DMS79 (cell line): ENCODE measurements at regions not wholly inside any gene's neighbourhood (a gene's known extent, or its start where the extent isn't known, plus 50 kb on each side); places are given as distances from the start of the nearest gene placed in this dataset.
A peak's percentile ranks its signal among the peaks of the same experiment; 100 is the strongest.

Experiments used
- DNase-seq: peaks from one replicate; lab custom pipeline; 2025; lab: John Stamatoyannopoulos, UW

DNA sequence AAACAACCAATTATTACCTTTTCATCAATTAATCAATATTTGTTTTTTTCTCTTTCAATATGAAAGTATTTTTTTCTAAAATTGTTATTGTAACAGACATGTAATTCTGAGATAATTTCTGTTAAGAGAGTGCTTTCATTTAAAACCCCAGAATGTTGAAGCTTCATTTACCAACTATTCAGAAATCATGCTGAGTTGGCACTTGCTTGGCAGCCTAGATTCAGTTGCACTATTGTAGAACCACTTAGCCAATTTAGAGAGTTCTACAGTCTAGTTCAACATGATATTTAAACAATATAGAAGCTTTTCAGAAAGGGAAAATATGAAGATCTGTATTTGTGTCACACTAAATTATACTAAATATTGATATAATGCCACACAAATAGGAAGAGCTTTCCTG lies 56.1 kb upstream of the NKAIN2 start:
- DNase-seq, result peak; percentile 6

DNA sequence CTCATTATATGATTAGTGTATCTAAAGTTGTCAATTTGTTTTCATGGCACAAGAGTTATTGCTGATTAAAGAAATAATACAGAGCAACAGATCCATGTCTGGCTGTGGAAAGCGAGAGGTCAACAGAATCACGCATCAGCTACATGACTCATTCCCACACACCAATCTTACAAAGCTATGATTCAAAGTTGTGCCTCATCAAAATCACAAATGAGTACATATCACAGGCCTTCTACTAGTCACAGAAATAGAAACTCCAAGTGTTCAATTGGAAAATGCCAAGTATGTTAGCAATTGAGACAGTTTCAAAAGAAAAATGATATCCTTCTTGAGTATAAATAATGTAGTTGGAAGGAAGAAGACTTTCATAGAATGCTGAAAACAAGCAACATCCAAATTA lies 57.8 kb upstream of the NKAIN2 start:
- DNase-seq, result no peak

GRCh38 chr6:123744840-123745239 lies 58.8 kb upstream of the NKAIN2 start:
- no peak for DNase-seq

DNA sequence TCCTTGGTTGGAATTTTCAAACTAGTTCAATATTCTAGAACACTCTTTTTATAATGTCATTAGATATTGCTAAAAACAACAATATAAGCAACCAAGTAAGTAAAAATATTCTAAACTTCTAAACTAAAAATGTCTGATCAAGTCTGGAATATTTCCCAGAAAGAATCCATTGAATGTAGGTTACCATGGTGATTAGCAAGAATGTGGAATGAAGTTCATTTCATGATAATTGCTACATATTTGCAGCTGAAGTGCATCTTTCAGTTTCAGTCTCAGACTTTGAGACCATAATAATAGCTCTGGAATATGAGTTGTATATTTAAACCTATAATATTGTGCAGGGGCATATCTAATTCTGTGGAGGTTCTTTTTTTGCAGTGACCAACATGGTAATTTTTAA lies 61.0 kb upstream of the NKAIN2 start:
- no peak for DNase-seq

DNA sequence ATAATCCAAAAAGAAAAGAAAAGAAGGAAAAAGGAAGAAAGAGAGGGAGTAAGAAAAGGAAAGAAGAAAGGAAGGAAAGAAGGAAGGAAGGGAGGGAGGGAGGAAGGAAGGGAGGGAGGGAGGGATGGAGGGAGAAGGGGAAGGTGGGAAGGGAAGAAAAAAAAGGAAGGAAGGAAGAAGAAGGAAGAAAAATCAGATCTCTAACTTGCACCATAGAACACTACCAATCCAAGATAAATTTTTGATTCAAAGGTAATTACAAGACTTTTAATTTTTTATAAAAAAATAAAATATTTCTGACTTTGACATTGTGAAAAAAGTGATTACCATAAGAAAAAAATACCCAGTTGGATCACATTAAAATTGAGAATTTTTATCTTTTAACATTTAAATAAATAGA lies 70.5 kb upstream of the NKAIN2 start:
- DNase-seq, result no peak

DNA sequence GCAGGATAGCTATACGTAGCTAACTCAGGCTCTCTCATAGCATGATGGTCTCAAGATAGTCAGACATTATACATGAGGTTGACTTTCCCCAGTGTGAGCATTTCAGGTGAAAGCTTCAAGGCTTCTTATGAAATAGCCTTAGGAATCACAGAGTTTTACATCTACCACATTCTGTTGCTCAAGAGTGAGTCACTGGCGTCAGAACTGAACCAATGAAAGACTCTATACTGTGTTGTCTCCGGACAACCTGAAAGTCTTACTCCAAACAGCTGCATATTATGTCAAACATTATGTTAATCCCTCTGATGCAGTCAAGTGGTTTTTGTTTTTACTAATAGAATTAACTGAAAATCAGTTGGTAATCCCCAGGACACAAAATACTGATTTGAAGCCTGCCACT lies 79.8 kb upstream of the TRDN start:
- DNase-seq, result no peak

- DNase-seq, result no peak
Measured at GRCh38 chr6:123715006-123715863, 78.5 kb upstream of the TRDN start.

DNA sequence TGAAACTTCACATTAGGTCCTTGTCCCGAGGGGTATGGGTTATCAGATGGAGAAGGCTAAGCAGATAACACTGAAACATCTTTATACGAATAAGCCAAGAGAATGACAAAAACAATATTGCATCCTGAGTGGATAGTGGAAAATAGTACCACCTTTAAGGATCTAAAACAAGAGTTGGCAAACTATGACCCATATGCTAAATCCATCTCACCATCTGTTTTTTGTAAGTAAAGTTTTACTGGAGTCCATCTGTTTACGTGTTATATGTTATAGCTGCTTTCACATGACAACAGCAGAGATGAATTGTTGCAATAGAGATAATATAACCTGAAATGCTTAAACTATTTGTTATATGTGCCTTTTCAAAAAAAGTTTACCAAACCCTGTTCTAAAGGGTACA lies 76.1 kb upstream of the TRDN start:
- no peak for DNase-seq

DNA sequence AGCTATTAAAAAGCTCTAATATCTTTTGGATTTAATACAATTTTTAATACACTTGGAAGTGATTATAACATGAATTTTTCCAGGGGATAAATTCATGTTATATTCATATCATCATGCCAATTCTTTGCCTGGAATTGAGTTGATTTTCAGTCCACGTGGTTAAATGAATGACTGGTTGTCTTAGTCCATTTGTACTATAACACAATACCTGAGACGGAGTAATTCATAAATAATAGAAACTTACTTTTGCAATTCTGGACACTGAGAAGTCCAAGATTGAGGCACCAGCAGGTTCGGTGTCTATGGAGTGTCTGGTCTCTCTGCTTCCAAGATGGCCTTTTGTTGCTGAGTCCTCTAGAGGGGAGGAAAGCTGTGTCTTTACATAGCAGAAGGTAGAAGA lies 66.2 kb upstream of the TRDN start:
- DNase-seq, result no peak

- DNase-seq, result no peak
Measured at GRCh38 chr6:123687864-123688263, 51.1 kb upstream of the TRDN start.
